ENCODE measurements at regions not wholly inside any gene's neighbourhood (a gene's known extent, or its start where the extent isn't known, plus 50 kb on each side); places are given as distances from the start of the nearest gene placed in this dataset.

GRCh38 chr15:94736236-94736635 is 504.9 kb downstream of the MCTP2 start:
- H3K27me3 ChIP-seq = no peaks in the 10 kb centered on the region
- DNase-seq (no peak), ATAC-seq (no peak)
- no peaks in the 10 kb centered on the region for H3K36me3 ChIP-seq (replicated peaks in 1 of 2; ENCODE audit: insufficient read depth in 1 of 2, low read depth in 2 of 2)
- intact Hi-C loops (cut with DNase I) = no loop called here
- H3K4me3 ChIP-seq = no peak overlapping the region
- H3K4me1 ChIP-seq = no peaks in the 10 kb centered on the region
- TF ChIP-seq CTCF (IDR thresholded peaks at IDR 0.05) = no peak
- no peaks in the 10 kb centered on the region for H3K9me3 ChIP-seq
- no peak overlapping the region for H3K27ac ChIP-seq

GRCh38 chr15:94739639-94740038 is 508.3 kb downstream of the MCTP2 start:
- intact Hi-C loops (cut with DNase I) = no loop called here
- H3K9me3 ChIP-seq = no peaks in the 10 kb centered on the region

GRCh38 chr15:94740469-94740868 is 509.1 kb downstream of the MCTP2 start:
- H3K4me3 ChIP-seq = no peak overlapping the region
- no peak for DNase-seq
- no peaks in the 10 kb centered on the region for H3K27me3 ChIP-seq
- H3K9me3 ChIP-seq = no peaks in the 10 kb centered on the region
- no peaks in the 10 kb centered on the region for H3K4me1 ChIP-seq
- no peaks in the 10 kb centered on the region for H3K36me3 ChIP-seq (replicated peaks in 1 of 2; ENCODE audit: insufficient read depth in 1 of 2, low read depth in 2 of 2)
- no peak for ATAC-seq
- WGBS, 2 donors = 69 to 82% methylated on average over 2 of the region's 2 CpGs
- intact Hi-C loops (cut with DNase I) = no loop called here
- TF ChIP-seq CTCF (IDR thresholded peaks at IDR 0.05) (no peak), POLR2A (IDR thresholded peaks at IDR 0.05) (no peak)
- H3K27ac ChIP-seq = no peak overlapping the region

More at GRCh38 chr15:94739639-94740038, 508.3 kb downstream of the MCTP2 start:
- H3K4me3 ChIP-seq = no peak overlapping the region
- DNase-seq (no peak), ATAC-seq (no peak)
- no peak overlapping the region for H3K27ac ChIP-seq
- H3K36me3 ChIP-seq (replicated peaks in 1 of 2; ENCODE audit: insufficient read depth in 1 of 2, low read depth in 2 of 2) = no peaks in the 10 kb centered on the region
- WGBS, 2 donors = 65 to 80% methylated on average over 3 of the region's 3 CpGs
- no peaks in the 10 kb centered on the region for H3K4me1 ChIP-seq
- H3K27me3 ChIP-seq = no peaks in the 10 kb centered on the region
- no peak for TF ChIP-seq POLR2A (IDR thresholded peaks at IDR 0.05)
- TF ChIP-seq CTCF (IDR thresholded peaks at IDR 0.05) = no peak

- Histone ChIP-seq H3K27ac (no peak overlapping the region), H3K4me1 (no peaks in the 10 kb centered on the region), H3K27me3 (no peaks in the 10 kb centered on the region), H3K9me3 (no peaks in the 10 kb centered on the region), H3K4me3 (no peak overlapping the region), H3K36me3 (replicated peaks in 1 of 2; ENCODE audit: insufficient read depth in 1 of 2, low read depth in 2 of 2) (no peaks in the 10 kb centered on the region)
- DNase-seq (no peak), ATAC-seq (no peak)
- 25 to 30% methylated on average over 11 of the region's 11 CpGs for WGBS, 2 donors
- intact Hi-C loops (cut with DNase I) = no loop called here
- no peak for TF ChIP-seq CTCF (IDR thresholded peaks at IDR 0.05)
- TF ChIP-seq POLR2A (IDR thresholded peaks at IDR 0.05) = no peak
These were observed 512.3 kb downstream of the MCTP2 start for GRCh38 chr15:94743668-94744067.

- Histone ChIP-seq H3K27ac (no peak overlapping the region), H3K27me3 (no peaks in the 10 kb centered on the region), H3K36me3 (replicated peaks in 1 of 2; ENCODE audit: insufficient read depth in 1 of 2, low read depth in 2 of 2) (no peaks in the 10 kb centered on the region), H3K9me3 (no peaks in the 10 kb centered on the region), H3K4me1 (no peaks in the 10 kb centered on the region), H3K4me3 (no peak overlapping the region)
- intact Hi-C loops (cut with DNase I) = no loop called here
- DNase-seq = no peak
- no peak for ATAC-seq
- TF ChIP-seq POLR2A (IDR thresholded peaks at IDR 0.05) (no peak), CTCF (IDR thresholded peaks at IDR 0.05) (no peak)
- 54 to 56% methylated on average over 5 of the region's 5 CpGs for WGBS, 2 donors
These were observed 512.9 kb downstream of the MCTP2 start for GRCh38 chr15:94744080-94744793.

All from body of pancreas (tissue), 4 donors.